ENCODE measurements at regions not wholly inside any gene's neighbourhood (a gene's known extent, or its start where the extent isn't known, plus 50 kb on each side); places are given as distances from the start of the nearest gene placed in this dataset.

DNA sequence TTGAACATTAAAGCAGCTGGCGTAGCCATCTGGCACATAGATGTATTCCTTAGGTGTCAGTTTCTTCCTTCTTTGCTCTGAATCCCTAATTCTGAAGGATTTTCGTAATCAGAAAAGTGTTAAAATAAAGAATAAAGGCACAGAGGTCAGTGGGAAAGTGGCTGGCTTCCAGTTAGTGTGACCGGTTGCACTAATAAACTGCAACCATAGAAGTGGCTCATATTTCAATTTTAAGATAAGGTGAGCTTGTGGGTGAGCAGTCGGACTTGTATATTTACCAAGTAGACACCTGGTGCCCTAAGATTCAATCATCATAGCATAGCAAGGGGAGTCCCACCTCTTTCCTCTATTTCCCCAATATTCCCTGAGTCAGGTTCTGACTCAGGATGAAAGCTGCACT is 459.6 kb downstream of the ACTL7B start:
- TF ChIP-seq EZH2 (IDR thresholded peaks at IDR 0.05; ENCODE audit: insufficient read depth, low read length) = no peak
- no peak for TF ChIP-seq CTCF (IDR thresholded peaks at IDR 0.05; ENCODE audit: insufficient read depth, low read depth, low read length)

All from astrocyte (in vitro differentiated cells and primary cell).